Ovary (tissue), 7 donors: ENCODE measurements at regions not wholly inside any gene's neighbourhood (a gene's known extent, or its start where the extent isn't known, plus 50 kb on each side); places are given as distances from the start of the nearest gene placed in this dataset.

Experiments used
- DNase-seq, 5 donors: peaks; one replicate each; pipeline ENCODE4 v3.0.0-alpha.2; 2019 to 2020
- H3K27ac ChIP-seq, 2 donors: fragments of 200-600 bp; one replicate each; pipeline versions ENCODE4 v1.5.1 to v1.8.0; 2019 to 2022
- H3K27me3 ChIP-seq: fragments of 200-600 bp; one replicate; pipeline ENCODE4 v1.8.0; 2022
- H3K36me3 ChIP-seq: fragments of 200-600 bp; sonication (generic); one replicate; pipeline ENCODE4 v1.5.1; 2019
- H3K4me1 ChIP-seq: one replicate; pipeline ENCODE4 v1.8.1; 2013; ENCODE audit warnings: mild to moderate bottlenecking, moderate library complexity; ENCODE audit not compliant: insufficient read depth
- H3K4me3 ChIP-seq: fragments of 200-600 bp; sonication (generic); one replicate; pipeline ENCODE4 v1.5.1; 2017
- H3K9me3 ChIP-seq, 2 donors: fragments of 200-600 bp in 1 of 2; sonication (generic) in 1 of 2; one replicate each; pipeline versions ENCODE4 v1.5.1 to v1.8.1; 2013 to 2019; ENCODE audit warnings: mild to moderate bottlenecking in 1 of 2, moderate library complexity in 1 of 2
- EP300 ChIP-seq: sonication (generic); formaldehyde crosslinking; IDR thresholded peaks from one replicate; pipeline ENCODE4 v1.6.1; 2017; ENCODE audit warnings: antibody characterized with exemption
- POLR2A ChIP-seq: fragments of 450-650 bp; IDR thresholded peaks from one replicate; pipeline ENCODE4 v1.6.1; 2017; ENCODE audit warnings: antibody characterized with exemption, mild to moderate bottlenecking, moderate library complexity
- WGBS, 3 donors: extraction: QIAGEN DNeasy Blood & Tissue Kit in 1 of 3; methylation state at CpG; one replicate each; pipeline versions ENCODE4 v1.1.5 to v1.1.7; 2013 to 2017; 5-methylcytosine and 5-hydroxymethylcytosine counted together
- intact Hi-C, 4 donors: fragments of 100-400 bp; cut with DNase I; formaldehyde crosslinking; loops; one replicate each; pipeline versions ENCODE4 v1.11.0 to v1.15.1; 2022 to 2023
- TF ChIP-seq, protein P1 (sequence below), 3 donors: fragments of 450-650 bp in 2 of 3; fragments of 200-600 bp in 1 of 3; IDR thresholded peaks; one replicate each; pipeline versions ENCODE4 v1.5.1 to v1.8.0; 2016 to 2022; ENCODE audit warnings: antibody characterized with exemption in 3 of 3, mild to moderate bottlenecking in 1 of 3
- donor health status: DM: no; HTN: no; CAD: no; lungs with moderate emphysema.
- donor health status: DM: no; HTN: no; CAD: no.
- donor health status: Bipolar disorder and iron deficiency.
- donor health status: DM: no; HTN: no; CAD: no.
- donor health status: DM: yes; HTN: yes; CAD: no.

DNA sequence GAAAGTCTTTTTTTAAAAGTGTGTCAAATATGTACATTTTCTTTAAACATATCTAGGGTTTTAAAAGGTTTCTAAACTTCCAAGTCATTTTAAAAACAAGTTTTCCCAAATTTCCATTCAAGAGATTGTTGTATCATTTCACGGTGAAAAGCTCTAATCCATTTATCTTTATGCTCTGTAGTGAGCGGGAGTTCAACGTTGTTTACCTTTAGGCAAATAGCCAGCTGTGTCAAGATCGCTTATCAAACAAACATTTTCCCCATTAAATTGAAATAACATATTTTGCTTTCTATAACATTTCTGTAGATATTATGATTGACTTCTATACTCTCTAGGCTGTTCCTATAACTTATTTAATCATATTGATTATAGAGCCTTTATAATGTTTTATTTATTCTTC lies 75.1 kb downstream of the CTSL start:
- H3K4me1 ChIP-seq = no peaks in the 10 kb centered on the region
- 44 to 65% (median 46%) methylated on average over 4 of the region's 4 CpGs for WGBS, 3 donors
- intact Hi-C loops = loop anchor here in 1 of 4 donors (10.0 kb wide), 1 partner anchor 466 kb away; no protein-coding TSS in a partner anchor

DNA sequence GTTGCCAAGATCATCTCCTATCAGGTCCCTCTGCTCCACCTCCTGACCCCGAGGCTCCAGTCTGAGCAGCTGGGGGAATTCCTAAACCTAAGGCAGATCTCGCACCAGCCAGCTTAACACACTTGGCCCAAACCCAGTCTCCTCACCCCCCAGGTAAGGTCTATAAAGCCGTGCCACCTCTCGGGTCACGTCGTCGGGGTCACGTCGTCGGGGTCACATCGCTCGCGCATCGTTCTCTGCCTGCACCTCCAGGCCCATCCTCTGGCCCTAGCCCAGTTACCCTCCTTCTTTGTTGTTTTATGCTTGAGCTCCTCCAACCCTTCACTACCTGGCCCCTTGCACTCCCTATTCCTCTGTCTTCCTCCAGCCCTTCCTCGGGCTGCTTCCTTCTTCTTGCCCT lies 77.2 kb downstream of the CTSL start:
- no peak for DNase-seq
- Histone ChIP-seq H3K36me3 (no peaks in the 10 kb centered on the region), H3K9me3 (no peaks in the 10 kb centered on the region), H3K27me3 (no peaks in the 10 kb centered on the region), H3K27ac (no peak overlapping the region), H3K4me3 (no peak overlapping the region), H3K4me1 (no peaks in the 10 kb centered on the region)
- no peak for TF ChIP-seq EP300
- TF ChIP-seq, protein P1, sequence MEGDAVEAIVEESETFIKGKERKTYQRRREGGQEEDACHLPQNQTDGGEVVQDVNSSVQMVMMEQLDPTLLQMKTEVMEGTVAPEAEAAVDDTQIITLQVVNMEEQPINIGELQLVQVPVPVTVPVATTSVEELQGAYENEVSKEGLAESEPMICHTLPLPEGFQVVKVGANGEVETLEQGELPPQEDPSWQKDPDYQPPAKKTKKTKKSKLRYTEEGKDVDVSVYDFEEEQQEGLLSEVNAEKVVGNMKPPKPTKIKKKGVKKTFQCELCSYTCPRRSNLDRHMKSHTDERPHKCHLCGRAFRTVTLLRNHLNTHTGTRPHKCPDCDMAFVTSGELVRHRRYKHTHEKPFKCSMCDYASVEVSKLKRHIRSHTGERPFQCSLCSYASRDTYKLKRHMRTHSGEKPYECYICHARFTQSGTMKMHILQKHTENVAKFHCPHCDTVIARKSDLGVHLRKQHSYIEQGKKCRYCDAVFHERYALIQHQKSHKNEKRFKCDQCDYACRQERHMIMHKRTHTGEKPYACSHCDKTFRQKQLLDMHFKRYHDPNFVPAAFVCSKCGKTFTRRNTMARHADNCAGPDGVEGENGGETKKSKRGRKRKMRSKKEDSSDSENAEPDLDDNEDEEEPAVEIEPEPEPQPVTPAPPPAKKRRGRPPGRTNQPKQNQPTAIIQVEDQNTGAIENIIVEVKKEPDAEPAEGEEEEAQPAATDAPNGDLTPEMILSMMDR (IDR thresholded peaks at IDR 0.05) = no peak
- TF ChIP-seq POLR2A = no peak
- 83 to 95% (median 91%) methylated on average over 15 of the region's 15 CpGs for WGBS, 3 donors
- intact Hi-C loops = loop anchor here in 1 of 4 donors (10.0 kb wide), 1 partner anchor 468 kb away; no protein-coding TSS in a partner anchor

More for the DNA sequence above, 75.1 kb downstream of the CTSL start:
- Histone ChIP-seq H3K9me3 (no peaks in the 10 kb centered on the region), H3K27me3 (no peaks in the 10 kb centered on the region), H3K4me3 (no peak overlapping the region), H3K27ac (no peak overlapping the region), H3K36me3 (no peaks in the 10 kb centered on the region)
- TF ChIP-seq, protein P1 (IDR thresholded peaks at IDR 0.05) = no peak
- no peak for DNase-seq

- Histone ChIP-seq H3K9me3 (no peaks in the 10 kb centered on the region), H3K27me3 (no peaks in the 10 kb centered on the region), H3K4me1 (no peaks in the 10 kb centered on the region), H3K4me3 (no peak overlapping the region), H3K36me3 (no peaks in the 10 kb centered on the region), H3K27ac (no peak overlapping the region)
- WGBS, 3 donors = 57 to 68% (median 61%) methylated on average over 9 of the region's 9 CpGs
- TF ChIP-seq POLR2A = no peak
- no peak for TF ChIP-seq EP300
- TF ChIP-seq, protein P1 (IDR thresholded peaks at IDR 0.05) = no peak
- intact Hi-C loops = loop anchor here in 1 of 4 donors (10.0 kb wide), 1 partner anchor 469 kb away; no protein-coding TSS in a partner anchor
- DNase-seq = no peak
These were observed 77.9 kb downstream of the CTSL start for GRCh38 chr9:87803623-87804345.

DNA sequence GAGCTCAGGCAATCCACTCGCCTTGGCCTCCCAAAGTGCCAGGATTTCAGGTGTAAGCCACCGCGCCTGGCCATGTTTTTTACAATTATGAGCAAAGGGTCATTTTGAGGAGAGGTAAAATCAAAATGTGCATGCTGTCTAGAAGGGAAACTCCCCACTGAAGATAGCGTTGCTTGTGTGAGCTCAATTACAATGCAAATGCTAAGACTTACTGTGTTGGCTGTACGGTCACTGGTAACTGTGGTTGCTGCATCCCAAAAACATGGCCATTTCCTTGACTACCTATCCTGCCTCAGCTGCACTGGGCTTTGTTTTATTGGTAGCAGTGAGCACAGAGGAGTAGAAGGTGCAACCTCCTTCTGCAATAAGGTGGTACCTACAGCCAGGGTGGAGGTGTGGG lies 77.4 kb upstream of the SPATA31E1 start:
- no peaks in the 10 kb centered on the region for H3K4me1 ChIP-seq
- no peaks in the 10 kb centered on the region for H3K36me3 ChIP-seq
- intact Hi-C loops = loop anchor here in 1 of 4 donors (10.0 kb wide), 1 partner anchor 470 kb away; no protein-coding TSS in a partner anchor
- TF ChIP-seq EP300 (no peak), POLR2A (no peak)
- TF ChIP-seq, protein P1 (IDR thresholded peaks at IDR 0.05) = no peak
- DNase-seq = no peak
- no peaks in the 10 kb centered on the region for H3K27me3 ChIP-seq
- no peak overlapping the region for H3K27ac ChIP-seq
- no peaks in the 10 kb centered on the region for H3K9me3 ChIP-seq
- H3K4me3 ChIP-seq = no peak overlapping the region
- 88 to 92% (median 92%) methylated on average over 5 of the region's 5 CpGs for WGBS, 3 donors
